Stomach smooth muscle (tissue), 2 donors: ENCODE measurements at regions not wholly inside any gene's neighbourhood (a gene's known extent, or its start where the extent isn't known, plus 50 kb on each side); places are given as distances from the start of the nearest gene placed in this dataset.
A peak's percentile ranks its signal among the peaks of the same experiment; 100 is the strongest.

Experiments
- H3K27ac ChIP-seq: one replicate; pipeline ENCODE4 v1.7.0; 2013; ENCODE audit warnings: mild to moderate bottlenecking, low read length, inconsistent platforms
- H3K27me3 ChIP-seq, 2 donors: one replicate each; pipeline ENCODE4 v1.7.0; 2013; ENCODE audit warnings: low read length in 2 of 2; ENCODE audit not compliant: insufficient read depth in 2 of 2, control insufficient read depth in 1 of 2
- H3K36me3 ChIP-seq, 2 donors: one replicate each; pipeline ENCODE4 v1.7.0; 2013; ENCODE audit warnings: low read length in 2 of 2; ENCODE audit not compliant: control insufficient read depth in 2 of 2, insufficient read depth in 2 of 2
- H3K4me1 ChIP-seq: one replicate; pipeline ENCODE4 v1.7.0; 2013; ENCODE audit warnings: low read length; ENCODE audit not compliant: control insufficient read depth, insufficient read depth
- H3K4me3 ChIP-seq, 2 donors: one replicate each; pipeline ENCODE4 v1.7.0; 2013; ENCODE audit warnings: low read length in 2 of 2
- H3K9ac ChIP-seq, 2 donors: one replicate each; pipeline ENCODE4 v1.7.0; 2013; ENCODE audit warnings: low read length in 2 of 2, mild to moderate bottlenecking in 1 of 2
- H3K9me3 ChIP-seq, 2 donors: one replicate each; pipeline ENCODE4 v1.7.0; 2013; ENCODE audit warnings: low read length in 2 of 2; ENCODE audit not compliant: control insufficient read depth in 2 of 2
- donor health status: healthy.
- donor health status: Pancreatic carcinoma.

GRCh38 chr3:187920030-187920429 lies 174.8 kb upstream of the BCL6 start:
- Histone ChIP-seq H3K36me3 (no peaks in the 10 kb centered on the region), H3K9ac (no peak overlapping the region), H3K9me3 (no peaks in the 10 kb centered on the region), H3K4me1 (peaks cover 9% of the 10 kb centered on the region), H3K4me3 (no peak overlapping the region), H3K27ac (no peak overlapping the region), H3K27me3 (no peaks in the 10 kb centered on the region)

GRCh38 chr3:187920913-187921312 lies 175.6 kb upstream of the BCL6 start:
- Histone ChIP-seq H3K9ac (no peak overlapping the region), H3K27ac (peak overlapping the region; percentile 38), H3K9me3 (no peaks in the 10 kb centered on the region), H3K4me3 (peak overlapping the region in 1 of 2 donors; percentile 52), H3K27me3 (no peaks in the 10 kb centered on the region), H3K36me3 (no peaks in the 10 kb centered on the region), H3K4me1 (peaks cover 5% of the 10 kb centered on the region)

GRCh38 chr3:187921391-187922074 lies 176.3 kb upstream of the BCL6 start:
- Histone ChIP-seq H3K9ac (no peak overlapping the region), H3K4me3 (no peak overlapping the region), H3K4me1 (peaks cover 5% of the 10 kb centered on the region), H3K27me3 (no peaks in the 10 kb centered on the region), H3K27ac (peak overlapping the region; percentile 38), H3K36me3 (no peaks in the 10 kb centered on the region), H3K9me3 (no peaks in the 10 kb centered on the region)

- H3K27me3 ChIP-seq, result no peaks in the 10 kb centered on the region
- no peak overlapping the region for H3K4me3 ChIP-seq
- H3K36me3 ChIP-seq, result no peaks in the 10 kb centered on the region
Observed at GRCh38 chr3:187922704-187923416, 177.6 kb upstream of the BCL6 start.

GRCh38 chr3:187924651-187925050 lies 179.4 kb upstream of the BCL6 start:
- Histone ChIP-seq H3K27ac (no peak overlapping the region), H3K27me3 (no peaks in the 10 kb centered on the region), H3K9ac (no peak overlapping the region), H3K36me3 (no peaks in the 10 kb centered on the region), H3K9me3 (no peaks in the 10 kb centered on the region), H3K4me1 (peaks cover 13% of the 10 kb centered on the region), H3K4me3 (no peak overlapping the region)

More at GRCh38 chr3:187922704-187923416, 177.6 kb upstream of the BCL6 start:
- peaks cover 5% of the 10 kb centered on the region for H3K4me1 ChIP-seq
- no peak overlapping the region for H3K9ac ChIP-seq
- no peak overlapping the region for H3K27ac ChIP-seq
- no peaks in the 10 kb centered on the region for H3K9me3 ChIP-seq

GRCh38 chr3:187925326-187925725 lies 180.1 kb upstream of the BCL6 start:
- H3K36me3 ChIP-seq, result no peaks in the 10 kb centered on the region
- H3K27ac ChIP-seq, result no peak overlapping the region
- peaks cover 16% of the 10 kb centered on the region for H3K4me1 ChIP-seq
- H3K27me3 ChIP-seq, result no peaks in the 10 kb centered on the region
- H3K9me3 ChIP-seq, result no peaks in the 10 kb centered on the region
- no peak overlapping the region for H3K9ac ChIP-seq
- no peak overlapping the region for H3K4me3 ChIP-seq

GRCh38 chr3:187926620-187927019 lies 181.4 kb upstream of the BCL6 start:
- peaks cover 11% of the 10 kb centered on the region for H3K4me1 ChIP-seq

GRCh38 chr3:187927565-187927964 lies 182.3 kb upstream of the BCL6 start:
- Histone ChIP-seq H3K9ac (no peak overlapping the region), H3K36me3 (no peaks in the 10 kb centered on the region), H3K4me1 (peaks cover 11% of the 10 kb centered on the region)

More at GRCh38 chr3:187926620-187927019, 181.4 kb upstream of the BCL6 start:
- H3K36me3 ChIP-seq, result no peaks in the 10 kb centered on the region
- no peaks in the 10 kb centered on the region for H3K27me3 ChIP-seq
- no peak overlapping the region for H3K9ac ChIP-seq
- no peak overlapping the region for H3K4me3 ChIP-seq
- H3K9me3 ChIP-seq, result no peaks in the 10 kb centered on the region
- H3K27ac ChIP-seq, result no peak overlapping the region

GRCh38 chr3:187929112-187929816 lies 184.0 kb upstream of the BCL6 start:
- peak overlapping the region in 1 of 2 donors; percentile 37 for H3K4me3 ChIP-seq
- H3K27ac ChIP-seq, result no peak overlapping the region
- no peaks in the 10 kb centered on the region for H3K9me3 ChIP-seq
- peaks cover 11% of the 10 kb centered on the region for H3K4me1 ChIP-seq
- H3K9ac ChIP-seq, result no peak overlapping the region
- no peaks in the 10 kb centered on the region for H3K36me3 ChIP-seq
- H3K27me3 ChIP-seq, result peaks cover 0 to 2% of the 10 kb centered on the region in 2 donors

More at GRCh38 chr3:187927565-187927964, 182.3 kb upstream of the BCL6 start:
- H3K9me3 ChIP-seq, result no peaks in the 10 kb centered on the region
- H3K27ac ChIP-seq, result no peak overlapping the region
- H3K4me3 ChIP-seq, result no peak overlapping the region
- H3K27me3 ChIP-seq, result peaks cover 0 to 2% of the 10 kb centered on the region in 2 donors

- H3K4me1 ChIP-seq, result peaks cover 11% of the 10 kb centered on the region
- H3K9me3 ChIP-seq, result no peaks in the 10 kb centered on the region
- no peak overlapping the region for H3K9ac ChIP-seq
- H3K27me3 ChIP-seq, result peaks cover 0 to 2% of the 10 kb centered on the region in 2 donors
- H3K36me3 ChIP-seq, result no peaks in the 10 kb centered on the region
- H3K27ac ChIP-seq, result no peak overlapping the region
- no peak overlapping the region for H3K4me3 ChIP-seq
Observed at GRCh38 chr3:187930021-187930420, 184.8 kb upstream of the BCL6 start.
